ENCODE measurements at regions not wholly inside any gene's neighbourhood (a gene's known extent, or its start where the extent isn't known, plus 50 kb on each side); places are given as distances from the start of the nearest gene placed in this dataset.

DNA sequence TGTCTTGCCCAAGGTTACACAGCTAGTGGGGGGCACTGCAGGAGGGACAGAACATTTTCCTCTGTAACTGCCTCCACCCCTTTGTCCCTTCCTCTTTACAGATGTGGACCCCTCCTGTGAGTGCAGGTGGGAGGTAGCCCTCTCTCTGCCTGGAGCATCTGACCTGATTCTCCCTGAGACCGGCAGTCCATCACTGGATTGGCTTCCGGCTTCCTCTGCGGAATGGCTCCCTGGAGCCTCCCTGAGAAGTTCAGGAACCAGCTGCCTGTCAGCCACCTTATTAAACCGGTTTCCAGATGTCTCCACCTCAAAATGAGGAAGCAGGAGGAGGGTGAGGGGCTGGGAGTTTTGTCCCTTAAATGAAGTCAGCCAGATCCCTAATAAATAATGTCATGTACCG lies 67.3 kb upstream of the TNP1 start:
- Histone ChIP-seq H3K4me3 (replicated peaks in 1 of 3; ENCODE audit: low read depth in 2 of 3, low read length in 3 of 3) (no peak overlapping the region), H3K9ac (ENCODE audit: insufficient read depth, low read length, poor library complexity, severe bottlenecking) (no peak overlapping the region), H2AFZ (ENCODE audit: insufficient read depth, low read depth, low read length, poor library complexity, severe bottlenecking) (no peak overlapping the region), H3K79me2 (ENCODE audit: insufficient read depth, low read length) (no peaks in the 10 kb centered on the region), H3K4me2 (replicated peaks; ENCODE audit: extremely low read depth, low read length, poor library complexity, severe bottlenecking) (no peak overlapping the region), H3K27me3 (ENCODE audit: control insufficient read depth in 2 of 2, insufficient read depth in 2 of 2, low read length in 2 of 2) (no peaks in the 10 kb centered on the region), H3K36me3 (replicated peaks in 1 of 2; ENCODE audit: control insufficient read depth in 1 of 2, insufficient read depth in 2 of 2, low read length in 2 of 2) (no peaks in the 10 kb centered on the region), H3K9me3 (replicated peaks in 1 of 2; ENCODE audit: control insufficient read depth in 1 of 2, insufficient read depth in 1 of 2, low read length in 2 of 2) (no peaks in the 10 kb centered on the region), H3K27ac (ENCODE audit: low read depth in 1 of 2, low read length in 2 of 2) (no peak overlapping the region), H3K4me1 (ENCODE audit: control insufficient read depth in 1 of 2, insufficient read depth in 2 of 2, low read length in 2 of 2) (no peaks in the 10 kb centered on the region), H4K20me1 (ENCODE audit: insufficient read depth, low read length) (no peaks in the 10 kb centered on the region)
- peaks cover 0 to 3% (median 0%) of the 10 kb centered on the region in 7 donors for H3K9me3 Mint-ChIP-seq
- intact Hi-C loops (cut with micrococcal nuclease), result no loop called here
- H3K4me1 Mint-ChIP-seq, result no peaks in the 10 kb centered on the region
- H3K27me3 Mint-ChIP-seq (ENCODE audit: low read depth in 3 of 3), result peaks cover 0 to 2% (median 0%) of the 10 kb centered on the region in 3 donors
- WGBS (ENCODE audit: insufficient coverage), result 30% methylated on average over 2 of the region's 5 CpGs
- no peak overlapping the region for H3K27ac Mint-ChIP-seq
- TF ChIP-seq, protein P1, sequence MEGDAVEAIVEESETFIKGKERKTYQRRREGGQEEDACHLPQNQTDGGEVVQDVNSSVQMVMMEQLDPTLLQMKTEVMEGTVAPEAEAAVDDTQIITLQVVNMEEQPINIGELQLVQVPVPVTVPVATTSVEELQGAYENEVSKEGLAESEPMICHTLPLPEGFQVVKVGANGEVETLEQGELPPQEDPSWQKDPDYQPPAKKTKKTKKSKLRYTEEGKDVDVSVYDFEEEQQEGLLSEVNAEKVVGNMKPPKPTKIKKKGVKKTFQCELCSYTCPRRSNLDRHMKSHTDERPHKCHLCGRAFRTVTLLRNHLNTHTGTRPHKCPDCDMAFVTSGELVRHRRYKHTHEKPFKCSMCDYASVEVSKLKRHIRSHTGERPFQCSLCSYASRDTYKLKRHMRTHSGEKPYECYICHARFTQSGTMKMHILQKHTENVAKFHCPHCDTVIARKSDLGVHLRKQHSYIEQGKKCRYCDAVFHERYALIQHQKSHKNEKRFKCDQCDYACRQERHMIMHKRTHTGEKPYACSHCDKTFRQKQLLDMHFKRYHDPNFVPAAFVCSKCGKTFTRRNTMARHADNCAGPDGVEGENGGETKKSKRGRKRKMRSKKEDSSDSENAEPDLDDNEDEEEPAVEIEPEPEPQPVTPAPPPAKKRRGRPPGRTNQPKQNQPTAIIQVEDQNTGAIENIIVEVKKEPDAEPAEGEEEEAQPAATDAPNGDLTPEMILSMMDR (IDR thresholded peaks at IDR 0.05), result no peak
- no peak overlapping the region for H3K4me3 Mint-ChIP-seq
- H3K36me3 Mint-ChIP-seq, result no peaks in the 10 kb centered on the region
- no peak for DNase-seq

DNA sequence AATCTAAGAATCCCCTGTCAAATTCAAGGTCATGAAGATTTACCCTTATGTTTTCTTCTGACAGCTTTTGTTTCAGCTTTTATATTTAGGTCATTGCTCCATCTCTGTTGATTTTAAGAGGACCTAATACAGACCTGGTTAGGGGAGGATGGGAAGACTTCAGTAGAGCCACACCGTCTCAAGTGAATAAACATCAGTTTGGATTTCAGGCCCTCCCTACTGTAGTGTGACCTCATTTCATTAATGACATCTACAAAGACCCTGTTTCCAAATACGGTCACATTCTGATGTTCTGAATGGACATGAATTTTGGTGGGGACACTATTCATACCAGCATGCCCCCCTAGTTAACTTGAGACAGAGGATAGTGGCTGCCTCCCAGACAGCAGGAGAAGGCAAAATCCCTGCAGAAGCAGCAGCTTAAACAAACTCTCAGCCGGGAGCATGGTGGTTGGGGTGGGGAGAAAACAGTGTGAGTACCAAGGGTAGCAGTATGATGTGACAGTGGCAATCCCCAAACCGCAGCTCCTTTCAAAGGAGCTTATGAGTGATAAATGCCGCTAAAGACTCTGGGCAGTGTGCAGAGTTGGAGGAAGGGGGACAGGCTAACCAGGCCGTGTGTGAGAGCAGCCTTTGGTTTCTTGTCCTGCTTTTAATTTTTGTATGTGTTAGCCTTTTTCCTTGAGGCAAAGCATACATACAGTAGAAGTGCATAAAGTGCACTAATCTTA lies 65.9 kb upstream of the TNP1 start:
- Histone ChIP-seq H3K79me2 (ENCODE audit: insufficient read depth, low read length) (no peaks in the 10 kb centered on the region), H3K4me3 (replicated peaks in 1 of 3; ENCODE audit: low read depth in 2 of 3, low read length in 3 of 3) (no peak overlapping the region), H3K9ac (ENCODE audit: insufficient read depth, low read length, poor library complexity, severe bottlenecking) (no peak overlapping the region), H2AFZ (ENCODE audit: insufficient read depth, low read depth, low read length, poor library complexity, severe bottlenecking) (no peak overlapping the region), H3K27ac (ENCODE audit: low read depth in 1 of 2, low read length in 2 of 2) (no peak overlapping the region), H3K4me2 (replicated peaks; ENCODE audit: extremely low read depth, low read length, poor library complexity, severe bottlenecking) (no peak overlapping the region), H4K20me1 (ENCODE audit: insufficient read depth, low read length) (no peaks in the 10 kb centered on the region), H3K4me1 (ENCODE audit: control insufficient read depth in 1 of 2, insufficient read depth in 2 of 2, low read length in 2 of 2) (no peaks in the 10 kb centered on the region), H3K36me3 (replicated peaks in 1 of 2; ENCODE audit: control insufficient read depth in 1 of 2, insufficient read depth in 2 of 2, low read length in 2 of 2) (no peaks in the 10 kb centered on the region), H3K27me3 (ENCODE audit: control insufficient read depth in 2 of 2, insufficient read depth in 2 of 2, low read length in 2 of 2) (no peaks in the 10 kb centered on the region), H3K9me3 (replicated peaks in 1 of 2; ENCODE audit: control insufficient read depth in 1 of 2, insufficient read depth in 1 of 2, low read length in 2 of 2) (no peaks in the 10 kb centered on the region)
- Mint-ChIP-seq H3K27ac (no peak overlapping the region), H3K4me1 (no peaks in the 10 kb centered on the region), H3K27me3 (ENCODE audit: low read depth in 3 of 3) (peaks cover 0 to 2% (median 0%) of the 10 kb centered on the region in 3 donors), H3K4me3 (no peak overlapping the region), H3K9me3 (peaks cover 0 to 3% (median 0%) of the 10 kb centered on the region in 7 donors), H3K36me3 (no peaks in the 10 kb centered on the region)
- TF ChIP-seq, protein P1 (IDR thresholded peaks at IDR 0.05), result no peak
- 91% methylated on average over 4 of the region's 6 CpGs for WGBS (ENCODE audit: insufficient coverage)
- intact Hi-C loops (cut with micrococcal nuclease), result no loop called here
- no peak for DNase-seq

Data from CD14-positive monocyte (primary cell).